RPMI8226 (cell line): ENCODE measurements at regions not wholly inside any gene's neighbourhood (a gene's known extent, or its start where the extent isn't known, plus 50 kb on each side); places are given as distances from the start of the nearest gene placed in this dataset.
"Not testable (repeated sequence)": the region's sequence is repeated elsewhere in the genome, so short reads cannot be mapped to it uniquely, and the experiment has no call there.

ENCODE experiments used
- DNase-seq: peaks from one replicate; pipeline ENCODE4 v3.0.0-alpha.2; 2015

GRCh38 chr6:120484146-120484545 lies 850.1 kb downstream of the TBC1D32 start:
- no peak for DNase-seq

GRCh38 chr6:120478650-120479049 lies 855.6 kb downstream of the TBC1D32 start:
- DNase-seq: no peak

GRCh38 chr6:120473804-120474203 lies 860.5 kb downstream of the TBC1D32 start:
- no peak for DNase-seq

DNA sequence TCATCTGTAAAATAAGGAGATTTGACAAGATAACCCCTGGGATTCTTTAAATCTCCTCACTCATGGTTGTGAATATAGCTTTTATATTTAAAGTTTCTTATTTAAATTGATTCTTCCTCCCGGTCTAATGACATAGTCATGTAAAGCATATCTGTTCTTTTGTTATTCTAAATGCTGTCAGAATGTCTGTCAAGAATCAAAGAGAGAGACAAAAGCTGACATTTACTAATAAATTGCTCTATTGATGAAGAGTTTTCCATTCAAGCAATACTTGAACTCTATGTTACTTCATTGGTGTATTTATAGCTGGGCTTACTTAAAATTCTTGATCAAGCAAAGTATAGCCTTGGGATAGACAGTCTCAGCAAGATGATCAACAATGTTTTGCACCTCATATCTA lies 865.8 kb downstream of the TBC1D32 start:
- no peak for DNase-seq

DNA sequence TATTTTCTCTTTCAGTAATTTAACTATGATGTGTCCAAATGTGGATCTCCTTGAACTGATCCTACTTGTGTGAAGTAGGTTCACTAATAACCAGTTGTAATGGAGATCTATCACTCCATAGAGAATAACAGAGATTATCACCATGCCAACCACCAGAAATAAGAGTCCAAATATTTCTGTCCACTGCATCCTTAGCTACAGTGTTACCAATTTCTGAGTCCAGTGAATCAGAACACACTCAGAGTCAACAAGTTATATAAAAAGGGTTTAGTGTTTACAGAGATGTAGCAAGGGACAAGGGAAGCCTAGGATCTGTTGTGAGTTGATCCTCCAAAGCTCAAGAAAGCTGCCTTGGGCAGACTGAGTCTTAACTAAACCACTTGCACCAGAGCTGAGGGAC lies 882.8 kb downstream of the TBC1D32 start:
- no peak for DNase-seq

- DNase-seq: no peak
Observed at GRCh38 chr6:120447605-120448004, 886.7 kb downstream of the TBC1D32 start.

DNA sequence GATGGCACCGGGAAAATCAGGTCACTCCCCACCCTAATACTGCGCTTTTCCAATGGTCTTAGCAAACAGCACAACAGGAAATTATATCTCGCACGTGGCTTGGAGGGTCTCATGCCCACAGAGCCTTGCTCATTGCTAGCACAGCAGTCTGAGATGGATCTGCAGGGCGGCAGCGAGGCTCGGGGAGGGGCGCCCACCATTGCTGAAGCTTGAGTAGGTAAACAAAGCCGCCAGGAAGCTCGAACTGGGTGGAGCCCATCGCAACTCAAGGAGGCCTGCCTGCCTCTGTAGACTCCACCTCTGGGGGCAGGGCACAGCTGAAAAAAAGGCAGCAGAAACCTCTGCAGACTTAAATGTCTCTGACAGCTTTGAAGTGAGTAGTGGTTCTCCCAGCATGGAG lies 901.4 kb downstream of the TBC1D32 start:
- not testable (repeated sequence) for DNase-seq

DNA sequence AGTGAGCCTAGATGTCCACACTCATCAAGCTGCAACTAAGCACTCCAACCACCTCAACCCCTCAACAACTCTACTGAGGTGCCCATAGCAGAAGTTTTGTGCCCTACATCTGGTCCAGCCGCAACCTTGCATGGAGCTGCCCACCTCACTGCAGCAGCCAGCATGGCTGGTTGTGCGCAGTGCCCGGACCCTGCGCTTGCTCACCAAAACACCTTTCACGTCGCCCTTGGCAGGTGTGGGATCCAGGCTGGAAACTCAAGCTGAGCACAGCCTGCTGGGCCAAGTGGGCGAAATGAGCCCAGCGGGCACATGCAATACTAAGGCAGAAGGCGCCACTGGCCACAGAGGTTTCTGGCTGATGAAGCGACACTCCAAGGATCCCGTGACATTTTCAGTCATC lies 902.4 kb downstream of the TBC1D32 start:
- no peak for DNase-seq

GRCh38 chr6:120411394-120411793 lies 922.9 kb downstream of the TBC1D32 start:
- DNase-seq: no peak

- no peak for DNase-seq
Observed at GRCh38 chr6:120410586-120410985, 923.7 kb downstream of the TBC1D32 start.

GRCh38 chr6:120407696-120408095 lies 926.6 kb downstream of the TBC1D32 start:
- DNase-seq: no peak

- no peak for DNase-seq
Observed at GRCh38 chr6:120405947-120406346, 928.3 kb downstream of the TBC1D32 start.

- no peak for DNase-seq
Observed at GRCh38 chr6:120395784-120396183, 938.5 kb downstream of the TBC1D32 start.

- DNase-seq: no peak
Observed at GRCh38 chr6:120395330-120395729, 939.0 kb downstream of the TBC1D32 start.

GRCh38 chr6:120392941-120393340 lies 941.3 kb downstream of the TBC1D32 start:
- DNase-seq: no peak

DNA sequence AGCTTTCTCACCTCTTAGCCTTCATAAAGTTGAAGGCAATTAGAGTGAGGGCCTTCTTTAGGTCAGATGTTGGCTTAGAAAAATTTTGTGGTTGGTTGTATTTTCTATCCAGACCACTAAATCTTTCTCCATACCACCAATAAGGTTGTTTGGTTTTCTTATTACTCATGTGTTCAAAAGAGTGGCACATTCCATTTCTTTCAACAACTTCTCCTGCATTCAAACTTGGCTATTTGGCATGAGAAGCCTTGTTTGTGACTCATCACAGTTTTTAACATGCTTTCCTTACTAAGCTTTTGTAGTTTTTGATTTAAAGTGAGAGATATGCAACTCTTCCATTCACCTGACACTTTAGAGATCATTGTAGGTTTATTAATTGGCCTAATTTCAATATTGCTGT lies 949.6 kb downstream of the TBC1D32 start:
- no peak for DNase-seq

GRCh38 chr6:120383681-120384080 lies 950.6 kb downstream of the TBC1D32 start:
- no peak for DNase-seq

DNA sequence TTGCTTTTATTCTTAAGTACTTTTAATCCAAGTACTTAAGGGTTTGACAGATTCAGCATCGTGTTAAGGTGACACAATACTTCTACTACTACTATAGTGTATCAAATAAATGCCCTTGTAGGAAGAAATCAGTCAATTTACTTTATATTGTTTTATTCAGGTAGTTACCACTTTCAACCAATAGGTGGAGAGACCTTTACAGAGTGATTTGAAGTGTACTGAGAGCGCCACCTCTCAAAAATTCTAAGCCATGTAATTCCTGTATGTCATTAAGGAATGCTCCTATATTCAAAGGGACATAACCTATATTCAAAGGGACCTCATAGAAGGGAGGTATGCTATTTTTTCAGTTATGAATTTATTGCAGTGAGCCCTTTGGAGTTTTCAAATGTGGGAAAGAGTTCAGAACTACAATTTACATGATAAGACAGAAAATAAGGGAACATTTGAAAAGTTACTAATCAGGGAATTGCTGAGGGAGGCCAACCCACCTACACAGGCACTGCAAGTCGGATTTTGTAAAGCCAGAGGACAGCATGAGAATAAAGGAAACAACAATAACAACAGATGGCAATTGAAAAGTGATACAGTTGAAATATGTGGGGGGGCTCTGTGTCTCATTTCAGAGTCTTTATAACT lies 955.6 kb downstream of the TBC1D32 start:
- DNase-seq: peak; percentile 26

DNA sequence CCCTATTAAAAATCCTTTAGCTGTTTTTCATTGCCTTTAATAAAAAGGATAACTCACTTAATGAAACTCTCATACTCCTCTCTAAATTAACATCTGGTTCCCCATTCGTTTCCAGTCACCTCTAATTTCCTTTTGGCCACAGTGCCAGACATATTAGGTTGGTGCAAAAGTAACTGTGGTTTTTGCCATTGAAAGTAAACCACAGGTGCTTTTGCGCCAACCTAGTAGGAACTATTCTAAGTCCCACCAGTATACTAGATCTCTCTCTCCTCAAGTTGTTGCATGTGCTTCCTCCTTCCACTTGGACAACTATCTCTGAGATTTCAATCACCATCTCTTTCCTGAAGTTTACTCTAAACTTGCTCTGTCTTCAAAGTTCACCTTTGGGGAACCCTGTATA lies 961.1 kb downstream of the TBC1D32 start:
- no peak for DNase-seq

- DNase-seq: no peak
Observed at GRCh38 chr6:120363429-120363828, 970.9 kb downstream of the TBC1D32 start.

- not testable (repeated sequence) for DNase-seq
Observed at GRCh38 chr6:120358535-120358934, 975.7 kb downstream of the TBC1D32 start.

DNA sequence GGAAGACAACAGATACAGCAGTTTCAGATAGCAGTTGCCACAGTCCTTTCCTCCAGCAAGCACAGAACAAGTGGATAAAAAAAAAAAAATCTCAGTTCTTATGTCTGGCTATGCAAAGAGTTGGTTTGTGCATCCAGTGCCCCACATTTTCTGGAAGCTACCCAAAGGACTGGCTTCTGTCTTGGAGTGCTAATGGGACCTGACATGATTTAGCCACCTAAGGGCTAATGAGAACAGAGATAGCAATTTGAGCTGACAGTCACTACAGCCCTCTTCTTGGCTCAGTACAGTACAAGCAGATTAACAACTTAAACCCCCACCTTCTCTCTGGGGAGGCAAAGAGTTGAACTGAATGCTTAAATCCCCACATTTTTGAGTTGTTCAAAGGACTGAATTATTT lies 976.8 kb downstream of the TBC1D32 start:
- DNase-seq: no peak

- DNase-seq: no peak
Observed at GRCh38 chr6:120355822-120356221, 978.5 kb downstream of the TBC1D32 start.

DNA sequence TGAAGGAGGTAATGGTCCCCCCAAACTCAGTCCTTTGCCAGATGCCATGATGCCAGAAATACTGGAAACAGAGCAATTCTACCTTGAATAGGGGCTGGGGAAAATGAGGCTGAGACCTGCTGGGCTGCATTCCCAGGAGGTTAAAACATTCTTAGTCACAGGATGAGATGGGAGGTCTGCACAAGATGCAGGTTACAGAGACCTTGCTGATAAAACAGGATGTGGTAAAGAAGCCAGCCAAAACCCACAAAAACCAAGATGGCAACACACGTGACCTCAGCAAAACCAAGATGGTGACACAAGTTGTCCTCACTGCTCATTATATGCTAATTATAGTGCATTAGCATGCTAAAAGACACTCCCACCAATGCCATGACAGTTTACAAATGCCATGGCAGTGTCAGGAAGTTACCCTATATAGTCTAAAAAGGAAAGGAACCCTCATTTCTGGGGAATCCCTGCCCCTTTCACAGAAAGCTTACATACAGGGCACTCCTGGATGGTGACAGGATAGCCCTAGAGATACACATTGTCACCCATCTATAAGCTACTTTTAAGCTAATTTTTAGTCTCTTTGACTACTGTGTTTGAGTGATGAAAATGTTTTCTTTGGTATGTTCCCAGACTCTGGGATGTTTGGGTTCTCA lies 979.7 kb downstream of the TBC1D32 start:
- DNase-seq: no peak

DNA sequence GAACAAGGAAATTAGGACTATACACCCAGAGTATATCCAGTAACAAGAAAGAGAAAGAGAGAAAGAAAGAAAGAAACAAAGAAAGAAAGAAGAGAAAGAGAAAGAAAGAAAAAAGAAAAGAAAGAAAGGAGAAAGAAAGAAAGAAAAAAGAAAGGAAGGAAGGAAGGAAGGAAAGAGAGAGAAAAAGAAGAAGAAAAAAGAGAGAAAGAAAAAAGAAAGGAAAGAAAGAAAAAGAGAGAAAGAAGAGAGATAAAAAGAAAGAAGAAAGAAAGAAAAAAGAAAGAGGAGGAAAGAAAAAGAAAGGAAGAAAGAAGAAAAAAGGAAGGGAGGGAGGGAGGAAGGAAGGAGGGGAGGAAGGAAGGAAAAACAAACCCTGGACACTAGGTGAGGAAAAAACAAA lies 981.8 kb downstream of the TBC1D32 start:
- DNase-seq: no peak
